ENCODE measurements at regions not wholly inside any gene's neighbourhood (a gene's known extent, or its start where the extent isn't known, plus 50 kb on each side); places are given as distances from the start of the nearest gene placed in this dataset.
"Not testable (repeated sequence)": the region's sequence is repeated elsewhere in the genome, so short reads cannot be mapped to it uniquely, and the experiment has no call there.

GRCh38 chr14:49959822-49960408, 67.0 kb downstream of the ARF6 start:
- DNase-seq (no peak), ATAC-seq (ENCODE audit: low read depth) (peak; percentile 59)
- Mint-ChIP-seq H3K4me1 (peaks cover 67% of the 10 kb centered on the region), H3K27ac (peak overlapping the region; percentile 96), H3K4me3 (peak overlapping the region; percentile 71), H3K27me3 (no peaks in the 10 kb centered on the region), H3K36me3 (ENCODE audit: low read depth) (no peaks in the 10 kb centered on the region), H3K9me3 (no peaks in the 10 kb centered on the region)
- intact Hi-C loops (cut with micrococcal nuclease) = loop anchor here (1.0 to 2.0 kb wide), 3 partner anchors 17 to 68 kb away; no protein-coding TSS in a partner anchor
- TF ChIP-seq, protein P1, sequence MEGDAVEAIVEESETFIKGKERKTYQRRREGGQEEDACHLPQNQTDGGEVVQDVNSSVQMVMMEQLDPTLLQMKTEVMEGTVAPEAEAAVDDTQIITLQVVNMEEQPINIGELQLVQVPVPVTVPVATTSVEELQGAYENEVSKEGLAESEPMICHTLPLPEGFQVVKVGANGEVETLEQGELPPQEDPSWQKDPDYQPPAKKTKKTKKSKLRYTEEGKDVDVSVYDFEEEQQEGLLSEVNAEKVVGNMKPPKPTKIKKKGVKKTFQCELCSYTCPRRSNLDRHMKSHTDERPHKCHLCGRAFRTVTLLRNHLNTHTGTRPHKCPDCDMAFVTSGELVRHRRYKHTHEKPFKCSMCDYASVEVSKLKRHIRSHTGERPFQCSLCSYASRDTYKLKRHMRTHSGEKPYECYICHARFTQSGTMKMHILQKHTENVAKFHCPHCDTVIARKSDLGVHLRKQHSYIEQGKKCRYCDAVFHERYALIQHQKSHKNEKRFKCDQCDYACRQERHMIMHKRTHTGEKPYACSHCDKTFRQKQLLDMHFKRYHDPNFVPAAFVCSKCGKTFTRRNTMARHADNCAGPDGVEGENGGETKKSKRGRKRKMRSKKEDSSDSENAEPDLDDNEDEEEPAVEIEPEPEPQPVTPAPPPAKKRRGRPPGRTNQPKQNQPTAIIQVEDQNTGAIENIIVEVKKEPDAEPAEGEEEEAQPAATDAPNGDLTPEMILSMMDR (IDR thresholded peaks at IDR 0.05) = no peak
- POLR2A ChIA-PET = interaction anchor here (0.5 to 8.1 kb wide), 18 partner anchors 12 to 368 kb away, joined by 3 to 110 read pairs (median 13); partner anchors contain the start of gene ARF6
- CTCF ChIA-PET = interaction anchor here (1.0 to 1.5 kb wide), 3 partner anchors 12 to 43 kb away, joined by 3 to 7 read pairs (median 3); no protein-coding TSS in a partner anchor

DNA sequence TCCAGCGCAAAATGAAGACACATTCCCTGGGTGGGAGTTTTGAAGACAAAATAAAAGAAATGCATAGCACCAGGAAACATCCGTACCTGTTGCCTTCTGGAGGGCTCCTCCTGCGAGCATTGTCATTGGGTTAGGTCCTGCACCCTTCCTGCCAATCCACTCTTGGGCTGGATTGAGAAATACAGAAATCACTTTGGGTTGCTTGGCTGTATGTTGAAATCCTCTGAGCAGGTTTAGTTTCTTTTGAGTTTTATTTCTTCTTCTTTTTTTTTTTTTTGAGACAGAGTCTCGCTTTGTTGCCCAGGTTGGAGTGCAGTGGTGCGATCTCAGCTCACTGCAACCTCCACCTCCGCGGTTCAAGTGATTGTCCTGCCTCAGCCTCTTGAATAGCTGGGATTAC, 67.6 kb downstream of the ARF6 start:
- ATAC-seq (ENCODE audit: low read depth) = peak; percentile 28
- CTCF ChIA-PET = interaction anchor here (1.0 to 3.3 kb wide), 5 partner anchors 11 to 43 kb away, joined by 3 to 19 read pairs (median 7); no protein-coding TSS in a partner anchor
- TF ChIP-seq, protein P1 (IDR thresholded peaks at IDR 0.05) = no peak
- no peaks in the 10 kb centered on the region for H3K9me3 Mint-ChIP-seq
- DNase-seq = no peak
- H3K36me3 Mint-ChIP-seq (ENCODE audit: low read depth) = no peaks in the 10 kb centered on the region
- POLR2A ChIA-PET = interaction anchor here (0.7 to 8.1 kb wide), 21 partner anchors 10 to 136 kb away, joined by 3 to 110 read pairs (median 10); partner anchors contain the start of gene ARF6
- peaks cover 69% of the 10 kb centered on the region for H3K4me1 Mint-ChIP-seq
- no peaks in the 10 kb centered on the region for H3K27me3 Mint-ChIP-seq
- peak overlapping the region; percentile 96 for H3K27ac Mint-ChIP-seq
- intact Hi-C loops (cut with micrococcal nuclease) = loop anchor here (1.0 to 2.0 kb wide), 3 partner anchors 18 to 68 kb away; no protein-coding TSS in a partner anchor
- H3K4me3 Mint-ChIP-seq = peak overlapping the region; percentile 71

DNA sequence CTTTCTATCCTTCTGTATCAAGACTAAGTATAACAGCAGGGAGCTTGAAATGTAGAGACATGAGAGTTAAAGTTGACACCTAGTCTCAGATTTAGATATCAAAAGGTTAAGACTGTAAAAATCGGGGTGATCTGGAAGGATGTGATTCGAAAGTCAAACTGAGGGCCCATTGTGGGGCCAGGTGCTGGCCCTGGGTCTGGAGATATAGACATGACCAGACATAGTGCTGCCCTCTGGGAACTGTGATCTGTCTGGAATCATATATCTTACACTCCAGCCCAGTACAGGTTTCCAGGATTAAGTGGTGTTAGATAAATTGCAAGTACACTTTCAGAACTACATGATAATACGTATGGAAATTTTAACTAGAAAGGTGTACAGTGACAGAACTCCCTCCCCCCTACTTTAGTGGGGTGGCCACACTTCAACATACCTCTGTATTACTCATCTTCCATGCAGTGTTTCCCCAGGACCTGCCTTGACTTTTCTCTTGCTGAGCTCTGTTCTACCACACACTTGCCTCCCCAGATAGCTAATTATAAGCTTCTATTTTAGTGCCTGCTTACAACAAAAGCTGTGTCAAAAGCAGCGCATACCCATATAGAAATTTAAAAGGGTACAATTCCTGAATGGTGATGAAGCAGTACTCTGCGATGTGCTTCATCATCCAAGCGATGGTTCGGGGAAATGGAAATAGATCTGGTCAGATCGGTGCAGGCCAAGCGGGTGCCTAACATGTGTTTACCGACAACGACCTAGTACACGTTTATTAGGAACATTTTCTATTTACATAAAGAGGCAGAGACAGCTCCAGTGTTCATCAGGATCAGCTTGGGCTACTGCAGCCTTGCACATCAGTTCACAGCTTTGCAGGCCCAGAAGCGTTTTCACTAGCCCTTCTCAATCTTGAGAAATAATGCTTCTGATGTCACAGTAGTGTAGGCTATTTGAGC, 68.7 kb downstream of the ARF6 start:
- ATAC-seq (ENCODE audit: low read depth) = peak; percentile 52
- peak overlapping the region; percentile 52 for H3K4me3 Mint-ChIP-seq

GRCh38 chr14:49962621-49963020, 69.7 kb downstream of the ARF6 start:
- Mint-ChIP-seq H3K36me3 (ENCODE audit: low read depth) (no peaks in the 10 kb centered on the region), H3K4me3 (peak overlapping the region; percentile 52), H3K4me1 (peaks cover 69% of the 10 kb centered on the region), H3K9me3 (no peaks in the 10 kb centered on the region), H3K27me3 (no peaks in the 10 kb centered on the region), H3K27ac (peak overlapping the region; percentile 96)
- ChIA-PET POLR2A (interaction anchor here (0.6 to 8.1 kb wide), 17 partner anchors 9 to 125 kb away, joined by 3 to 110 read pairs (median 8); partner anchors contain the start of genes ARF6 and NEMF), CTCF (interaction anchor here (1.0 to 3.3 kb wide), 5 partner anchors 9 to 100 kb away, joined by 3 to 19 read pairs (median 11); no protein-coding TSS in a partner anchor)
- TF ChIP-seq, protein P1 (IDR thresholded peaks at IDR 0.05) = no peak
- ATAC-seq (ENCODE audit: low read depth) (peak; percentile 55), DNase-seq (no peak)
- intact Hi-C loops (cut with micrococcal nuclease) = loop anchor here (1.0 kb wide), 4 partner anchors 8 to 76 kb away; no protein-coding TSS in a partner anchor

More for the DNA sequence above, 68.7 kb downstream of the ARF6 start:
- H3K27me3 Mint-ChIP-seq = no peaks in the 10 kb centered on the region
- H3K4me1 Mint-ChIP-seq = peaks cover 72% of the 10 kb centered on the region
- peak overlapping the region; percentile 96 for H3K27ac Mint-ChIP-seq
- ChIA-PET POLR2A (interaction anchor here (0.6 to 8.1 kb wide), 29 partner anchors 10 to 155 kb away, joined by 3 to 110 read pairs (median 7); partner anchors contain the start of genes ARF6 and VCPKMT), CTCF (interaction anchor here (0.7 to 3.3 kb wide), 9 partner anchors 10 to 101 kb away, joined by 3 to 19 read pairs (median 4); no protein-coding TSS in a partner anchor)
- TF ChIP-seq, protein P1 (IDR thresholded peaks at IDR 0.05) = no peak
- DNase-seq = no peak
- intact Hi-C loops (cut with micrococcal nuclease) = loop anchor here (1.0 to 2.0 kb wide), 6 partner anchors 7 to 122 kb away; no protein-coding TSS in a partner anchor
- no peaks in the 10 kb centered on the region for H3K36me3 Mint-ChIP-seq (ENCODE audit: low read depth)
- H3K9me3 Mint-ChIP-seq = no peaks in the 10 kb centered on the region

DNA sequence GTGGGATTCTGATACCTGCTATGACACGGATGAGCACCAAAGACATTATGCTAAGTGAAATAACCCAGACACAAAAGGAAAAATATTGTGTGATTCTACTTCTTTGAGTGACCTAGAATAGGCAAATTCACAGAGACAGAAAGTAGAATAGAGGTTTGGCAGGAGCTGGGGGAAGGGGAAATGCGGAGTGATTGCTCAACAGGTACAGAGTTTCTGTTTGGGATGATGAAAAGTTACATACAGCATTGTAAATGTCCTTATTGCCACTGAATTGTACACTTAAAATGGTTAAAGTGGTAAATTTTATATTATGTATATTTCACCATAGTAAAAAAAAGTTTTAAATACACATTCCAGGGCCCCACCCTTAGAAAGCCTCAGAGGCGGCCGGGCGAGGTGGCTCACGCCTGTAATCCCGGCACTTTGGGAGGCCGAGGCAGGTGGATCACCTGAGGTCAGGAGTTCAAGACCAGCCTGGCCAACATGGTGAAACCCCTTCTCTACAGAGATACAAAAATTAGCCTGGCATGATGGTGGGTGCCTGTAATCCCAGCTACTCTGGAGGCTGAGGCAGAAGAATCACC, 72.3 kb downstream of the ARF6 start:
- H3K27ac Mint-ChIP-seq; intact Hi-C loops (cut with micrococcal nuclease); POLR2A ChIA-PET; DNase-seq; CTCF ChIA-PET; ATAC-seq (ENCODE audit: low read depth); H3K27me3 Mint-ChIP-seq; H3K9me3 Mint-ChIP-seq; H3K36me3 Mint-ChIP-seq (ENCODE audit: low read depth); H3K4me3 Mint-ChIP-seq: not testable (repeated sequence)
- H3K4me1 Mint-ChIP-seq = peaks cover 64% of the 10 kb centered on the region
